ENCODE measurements at regions not wholly inside any gene's neighbourhood (a gene's known extent, or its start where the extent isn't known, plus 50 kb on each side); places are given as distances from the start of the nearest gene placed in this dataset.
"Not testable (repeated sequence)": the region's sequence is repeated elsewhere in the genome, so short reads cannot be mapped to it uniquely, and the experiment has no call there.

- 97% methylated on average over 2 of the region's 2 CpGs for WGBS
- TF ChIP-seq YY1 (IDR thresholded peaks at IDR 0.05) = no peak
- TF ChIP-seq RAD21 (IDR thresholded peaks at IDR 0.05) = no peak
- TF ChIP-seq MAX (IDR thresholded peaks at IDR 0.05) = no peak
- TF ChIP-seq FOXA1 (IDR thresholded peaks at IDR 0.05) = no peak
- TF ChIP-seq HNF4A (conservative IDR thresholded peaks at IDR 0.05) = no peak
- no peak for TF ChIP-seq GABPA (IDR thresholded peaks at IDR 0.05 in 1 of 2, conservative IDR thresholded peaks at IDR 0.05 in 1 of 2)
- TF ChIP-seq HNF4G (IDR thresholded peaks at IDR 0.05) = no peak
- TF ChIP-seq RXRA (IDR thresholded peaks at IDR 0.05) = no peak
- no peak for TF ChIP-seq NR2F2 (IDR thresholded peaks at IDR 0.05)
- TF ChIP-seq CTCF (IDR thresholded peaks at IDR 0.05; ENCODE audit: low read depth, low read length, missing input control) = no peak
- TF ChIP-seq SP1 (IDR thresholded peaks at IDR 0.05) = no peak
- TF ChIP-seq ATF3 (IDR thresholded peaks at IDR 0.05) = no peak
- TF ChIP-seq FOXA2 (IDR thresholded peaks at IDR 0.05) = no peak
- no peak for TF ChIP-seq REST (IDR thresholded peaks at IDR 0.05)
- TF ChIP-seq JUND (IDR thresholded peaks at IDR 0.05) = no peak
- TF ChIP-seq EGR1 (IDR thresholded peaks at IDR 0.05; ENCODE audit: low read depth in 2 of 2) = no peak
- Histone ChIP-seq H3K27ac (ENCODE audit: low read depth in 1 of 2, low read length in 2 of 2) (no peak overlapping the region), H3K36me3 (ENCODE audit: control insufficient read depth in 4 of 4, insufficient read depth in 3 of 4, low read depth in 1 of 4, low read length in 3 of 4) (no peaks in the 10 kb centered on the region), H3K4me3 (ENCODE audit: low read depth in 1 of 3, low read length in 3 of 3) (no peak overlapping the region), H3K9ac (ENCODE audit: low read depth in 1 of 2, low read length in 2 of 2) (no peak overlapping the region), H3K9me3 (ENCODE audit: control insufficient read depth in 4 of 4, low read length in 3 of 4) (no peaks in the 10 kb centered on the region), H3K27me3 (ENCODE audit: control insufficient read depth in 4 of 4, insufficient read depth in 4 of 4, low read length in 3 of 4) (no peaks in the 10 kb centered on the region), H3K4me1 (ENCODE audit: control insufficient read depth in 4 of 4, insufficient read depth in 4 of 4, low read length in 3 of 4) (no peaks in the 10 kb centered on the region)
- no peak for DNase-seq (ENCODE audit: low spot score)
Observed at GRCh38 chr12:72925716-72926115, 653.5 kb downstream of the TRHDE start.

- H3K9me3 ChIP-seq (ENCODE audit: control insufficient read depth in 4 of 4, low read length in 3 of 4); H3K9ac ChIP-seq (ENCODE audit: low read depth in 1 of 2, low read length in 2 of 2); H3K4me1 ChIP-seq (ENCODE audit: control insufficient read depth in 4 of 4, insufficient read depth in 4 of 4, low read length in 3 of 4); H3K36me3 ChIP-seq (ENCODE audit: control insufficient read depth in 4 of 4, insufficient read depth in 3 of 4, low read depth in 1 of 4, low read length in 3 of 4); H3K4me3 ChIP-seq (ENCODE audit: low read depth in 1 of 3, low read length in 3 of 3); H3K27ac ChIP-seq (ENCODE audit: low read depth in 1 of 2, low read length in 2 of 2); DNase-seq (ENCODE audit: low spot score); H3K27me3 ChIP-seq (ENCODE audit: control insufficient read depth in 4 of 4, insufficient read depth in 4 of 4, low read length in 3 of 4): not testable (repeated sequence)
- 96% methylated on average over 7 of the region's 7 CpGs for WGBS
Observed at GRCh38 chr12:72931838-72932237, 659.7 kb downstream of the TRHDE start.
